ENCODE measurements at regions not wholly inside any gene's neighbourhood (a gene's known extent, or its start where the extent isn't known, plus 50 kb on each side); places are given as distances from the start of the nearest gene placed in this dataset.

- no peak for TF ChIP-seq NFE2L2 (IDR thresholded peaks at IDR 0.05; ENCODE audit: low read depth, low read length)
- no TSS peak for BruUV-seq (replicated peaks)
- no peak overlapping the region for H3K23ac ChIP-seq (ENCODE audit: low read depth, low read length)
- H2BK120ac ChIP-seq (ENCODE audit: low read depth, low read length): no peak overlapping the region
- no peaks in the 10 kb centered on the region for H3K9me1 ChIP-seq (ENCODE audit: insufficient read depth, low read length)
- H3K4ac ChIP-seq (ENCODE audit: low read depth, low read length): no peak overlapping the region
- WGBS, 2 experiments (ENCODE audit: extremely low coverage in 2 of 2, insufficient read length in 1 of 2): 86% methylated on average over 1 of the region's 5 CpGs; no CpG with 5 or more reads in 1 of the 2 experiments
- CTCF ChIA-PET: no interaction called here
- DNase-seq (no peak), ATAC-seq (ENCODE audit: low read depth) (no peak)
- H3K18ac ChIP-seq (ENCODE audit: low read depth, low read length): no peak overlapping the region
- no peak overlapping the region for H2BK15ac ChIP-seq (ENCODE audit: low read depth, low read length)
- H2AK5ac ChIP-seq (ENCODE audit: low read depth, low read length): no peak overlapping the region
- no peak overlapping the region for H3K4me2 ChIP-seq (ENCODE audit: low read depth, low read length)
- in situ Hi-C loops (cut with MboI; ENCODE audit: low sequenced_read_pairs): no loop called here
- H3K36me3 ChIP-seq (ENCODE audit: control insufficient read depth, insufficient read depth, low read length): no peaks in the 10 kb centered on the region
- dilution Hi-C loops (cut with HindIII; ENCODE audit: low sequenced_read_pairs, unreplicated experiment): no loop called here
- no peak overlapping the region for H3K4me3 ChIP-seq (ENCODE audit: insufficient read depth, low read depth, low read length)
- intact Hi-C loops (cut with micrococcal nuclease): loop anchor here (10.0 kb wide), 4 partner anchors 165 to 275 kb away; no protein-coding TSS in a partner anchor
- no peak overlapping the region for H3K9ac ChIP-seq (ENCODE audit: low read depth, low read length)
- no peak overlapping the region for H2BK20ac ChIP-seq (ENCODE audit: low read depth, low read length)
- no peak overlapping the region for H4K91ac ChIP-seq (ENCODE audit: insufficient read depth, low read depth, low read length)
- POLR2A ChIA-PET (ENCODE audit: unreplicated experiment): interaction anchor here (0.5 kb wide), 1 partner anchor 118 kb away, joined by 7 read pairs; no protein-coding TSS in a partner anchor
- H4K8ac ChIP-seq (ENCODE audit: low read depth in 2 of 2, low read length in 2 of 2): no peak overlapping the region
- no peak overlapping the region for H2BK5ac ChIP-seq (ENCODE audit: low read depth, low read length, poor library complexity, severe bottlenecking)
- H3K27me3 ChIP-seq (ENCODE audit: control insufficient read depth, insufficient read depth, low read length): peaks cover 7% of the 10 kb centered on the region; the same call in 1 of the 2 replicates
- no peak overlapping the region for H4K5ac ChIP-seq (ENCODE audit: low read depth, low read length)
- no peaks in the 10 kb centered on the region for H3K9me3 ChIP-seq (ENCODE audit: control insufficient read depth, insufficient read depth, low read length)
- H2AK9ac ChIP-seq (replicated peaks; ENCODE audit: low read depth, low read length, poor library complexity): no peak overlapping the region
- no peaks in the 10 kb centered on the region for H3K79me1 ChIP-seq (ENCODE audit: low read depth in 1 of 2, low read length in 2 of 2)
- H2AFZ ChIP-seq (replicated peaks; ENCODE audit: low read length, poor library complexity): no peak overlapping the region
- H3K14ac ChIP-seq (replicated peaks; ENCODE audit: low read depth, low read length): no peak overlapping the region
- H3K27ac ChIP-seq (ENCODE audit: insufficient read depth, low read length): no peak overlapping the region
- peaks cover 4% of the 10 kb centered on the region; the same call in 1 of the 2 replicates for H3K4me1 ChIP-seq (ENCODE audit: control insufficient read depth, insufficient read depth, low read length)
- no peak overlapping the region for H3K56ac ChIP-seq (ENCODE audit: extremely low read depth, insufficient read depth, low read length)
- H4K20me1 ChIP-seq (ENCODE audit: insufficient read depth, low read length): no peaks in the 10 kb centered on the region
Observed at GRCh38 chr18:10239991-10240634, 214.3 kb upstream of the APCDD1 start.

Data from IMR-90 (cell line).